HG03064 (cell line): ENCODE measurements at regions not wholly inside any gene's neighbourhood (a gene's known extent, or its start where the extent isn't known, plus 50 kb on each side); places are given as distances from the start of the nearest gene placed in this dataset.

Experiments used
- ATAC-seq: cut with Tn5 transposase; IDR thresholded peaks from one replicate; pipeline ENCODE4 v1.9.1; 2021; ENCODE audit warnings: low read depth; ENCODE audit not compliant: unreplicated experiment

- ATAC-seq: no peak
These were observed 75.9 kb upstream of the MAP4K3 start for GRCh38 chr2:39512941-39513340.

GRCh38 chr2:39513641-39514094, 76.6 kb upstream of the MAP4K3 start:
- peak; percentile 88 for ATAC-seq

- no peak for ATAC-seq
These were observed 77.7 kb upstream of the MAP4K3 start for GRCh38 chr2:39514825-39515224.

GRCh38 chr2:39515273-39515896, 78.3 kb upstream of the MAP4K3 start:
- no peak for ATAC-seq

- no peak for ATAC-seq
These were observed 78.8 kb upstream of the MAP4K3 start for GRCh38 chr2:39515897-39516346.

GRCh38 chr2:39516347-39517101, 79.4 kb upstream of the MAP4K3 start:
- ATAC-seq: no peak

- no peak for ATAC-seq
These were observed 80.0 kb upstream of the MAP4K3 start for GRCh38 chr2:39517102-39517436.

- no peak for ATAC-seq
These were observed 80.5 kb upstream of the MAP4K3 start for GRCh38 chr2:39517622-39518021.

- no peak for ATAC-seq
These were observed 82.8 kb upstream of the MAP4K3 start for GRCh38 chr2:39519886-39520285.

- ATAC-seq: no peak
These were observed 84.9 kb upstream of the MAP4K3 start for GRCh38 chr2:39521876-39522517.

- ATAC-seq: no peak
These were observed 85.4 kb upstream of the MAP4K3 start for GRCh38 chr2:39522518-39522877.

- no peak for ATAC-seq
These were observed 86.4 kb upstream of the MAP4K3 start for GRCh38 chr2:39523308-39524044.

- no peak for ATAC-seq
These were observed 87.0 kb upstream of the MAP4K3 start for GRCh38 chr2:39524061-39524460.

GRCh38 chr2:39524756-39525635, 87.9 kb upstream of the MAP4K3 start:
- no peak for ATAC-seq

GRCh38 chr2:39525636-39526412, 88.7 kb upstream of the MAP4K3 start:
- no peak for ATAC-seq

GRCh38 chr2:39528701-39529100, 91.6 kb upstream of the MAP4K3 start:
- no peak for ATAC-seq

GRCh38 chr2:39529836-39530235, 92.8 kb upstream of the MAP4K3 start:
- no peak for ATAC-seq

GRCh38 chr2:39530411-39530866, 93.4 kb upstream of the MAP4K3 start:
- no peak for ATAC-seq

GRCh38 chr2:39531220-39531777, 94.2 kb upstream of the MAP4K3 start:
- no peak for ATAC-seq
